H1 (cell line): ENCODE measurements at regions not wholly inside any gene's neighbourhood (a gene's known extent, or its start where the extent isn't known, plus 50 kb on each side); places are given as distances from the start of the nearest gene placed in this dataset.

Experiments
- CTCF ChIA-PET: fragments of 300-600 bp; sonication (Branson Sonifier 250); formaldehyde crosslinking; loops from one replicate; lab custom pipeline; 2021; ENCODE audit not compliant: partially characterized antibody; lab: Charles Lee
- POLR2A ChIA-PET: fragments of 300-600 bp; sonication (Branson Sonifier 250); formaldehyde crosslinking; loops from one replicate; lab custom pipeline; 2021; ENCODE audit warnings: inconsistent platforms; ENCODE audit not compliant: partially characterized antibody; lab: Charles Lee
- DNase-seq, 2 experiments: peaks; one replicate each; pipeline versions ENCODE4 v3.0.0 to v3.0.0-alpha.2; 2010 to 2022; ENCODE audit warnings: low spot score in 2 of 2, low read depth in 1 of 2, mixed read lengths in 1 of 2
- FAIRE-seq: peaks from 2 replicates; lab custom pipeline; 2011; peaks lifted over from hg19 to GRCh38; lab: Jason Lieb, UNC
- H2AFZ ChIP-seq: 2 replicates; pipeline ENCODE4 v1.8.1; 2012; ENCODE audit warnings: low read length, inconsistent platforms
- H2AK5ac ChIP-seq: 2 replicates; pipeline ENCODE4 v1.6.1; 2013; ENCODE audit warnings: low read depth, low read length
- H2BK120ac ChIP-seq: replicated peaks from 2 replicates; pipeline ENCODE3; 2013; ENCODE audit warnings: low read depth, low read length, inconsistent platforms
- H2BK12ac ChIP-seq: 2 replicates; pipeline ENCODE4 v1.6.1; 2013; ENCODE audit warnings: low read depth, low read length
- H2BK15ac ChIP-seq: 2 replicates; pipeline ENCODE4 v1.6.1; 2013; ENCODE audit warnings: low read length
- H2BK20ac ChIP-seq: 2 replicates; pipeline ENCODE4 v1.6.1; 2013; ENCODE audit warnings: low read length
- H2BK5ac ChIP-seq: 2 replicates; pipeline ENCODE4 v1.6.1; 2013; ENCODE audit warnings: low read depth, low read length
- H3K14ac ChIP-seq: 2 replicates; pipeline ENCODE4 v1.6.1; 2013; ENCODE audit warnings: inconsistent platforms; ENCODE audit not compliant: insufficient read length
- H3K18ac ChIP-seq: 2 replicates; pipeline ENCODE4 v1.6.1; 2013; ENCODE audit warnings: low read length; ENCODE audit errors: extremely low read depth
- H3K23ac ChIP-seq: 2 replicates; pipeline ENCODE4 v1.6.1; 2013; ENCODE audit warnings: inconsistent platforms; ENCODE audit not compliant: insufficient read length
- H3K23me2 ChIP-seq: 2 replicates; pipeline ENCODE4 v1.6.1; 2013; ENCODE audit warnings: low read depth, low read length
- H3K27ac ChIP-seq: 2 replicates; pipeline ENCODE4 v1.6.1; 2011; ENCODE audit warnings: low read depth, low read length, inconsistent platforms
- H3K27me3 ChIP-seq, 4 experiments: replicated peaks in 1 of 4; 1 replicate in 1 of 4; 2 replicates in 3 of 4; pipeline versions ENCODE4 v1.6.1 to v1.8.1; 2011 to 2013; ENCODE audit warnings: low read length in 3 of 4, mild to moderate bottlenecking in 3 of 4, inconsistent platforms in 2 of 4, mixed read lengths in 2 of 4, moderate library complexity in 1 of 4; ENCODE audit not compliant: control insufficient read depth in 3 of 4, insufficient read depth in 3 of 4; ENCODE audit errors: extremely low read depth in 1 of 4
- H3K36me3 ChIP-seq, 4 experiments: 2 replicates each; pipeline versions ENCODE4 v1.6.1 to v1.8.1; 2011 to 2013; ENCODE audit warnings: mild to moderate bottlenecking in 4 of 4, low read length in 3 of 4, moderate library complexity in 2 of 4, control low read depth in 1 of 4, inconsistent platforms in 1 of 4; ENCODE audit not compliant: insufficient read depth in 4 of 4, control insufficient read depth in 2 of 4
- H3K4ac ChIP-seq: replicated peaks from 2 replicates; pipeline ENCODE3; 2013; ENCODE audit warnings: low read length, low read depth, mixed read lengths, inconsistent platforms; ENCODE audit not compliant: insufficient read length
- H3K4me1 ChIP-seq, 4 experiments: replicated peaks in 1 of 4; 1 replicate in 1 of 4; 2 replicates in 3 of 4; pipeline versions ENCODE4 v1.6.1 to v1.8.1; 2011 to 2013; ENCODE audit warnings: low read length in 3 of 4, inconsistent platforms in 2 of 4, mixed read lengths in 1 of 4; ENCODE audit not compliant: insufficient read depth in 4 of 4, control insufficient read depth in 3 of 4
- H3K4me2 ChIP-seq, 2 experiments: 2 replicates each; pipeline versions ENCODE4 v1.6.1 to v1.8.1; 2011 to 2013; ENCODE audit warnings: low read depth in 2 of 2, low read length in 2 of 2, control low read depth in 1 of 2, inconsistent platforms in 1 of 2, mild to moderate bottlenecking in 1 of 2; ENCODE audit not compliant: insufficient read depth in 1 of 2
- H3K4me3 ChIP-seq, 4 experiments: fragments of 200-600, 300-600 bp in 1 of 4; sonication (generic), shearing (Covaris generic), sonication (Bioruptor Twin) in 1 of 4; 2 replicates each; pipeline versions ENCODE4 v1.5.1 to v1.8.1; 2011 to 2016; ENCODE audit warnings: low read length in 4 of 4, low read depth in 3 of 4, control low read depth in 2 of 4, inconsistent platforms in 2 of 4, mild to moderate bottlenecking in 2 of 4, mixed read lengths in 1 of 4, moderate library complexity in 1 of 4; ENCODE audit not compliant: insufficient read depth in 2 of 4; ENCODE audit errors: extremely low read depth in 1 of 4
- H3K56ac ChIP-seq: replicated peaks from 2 replicates; pipeline ENCODE3; 2013; ENCODE audit warnings: low read depth, mild to moderate bottlenecking, mixed read lengths, low read length, inconsistent platforms; ENCODE audit not compliant: insufficient read length
- H3K79me1 ChIP-seq: 2 replicates; pipeline ENCODE4 v1.6.1; 2013; ENCODE audit warnings: low read depth, low read length, control low read depth
- H3K79me2 ChIP-seq, 2 experiments: 2 replicates each; pipeline versions ENCODE4 v1.6.1 to v1.8.1; 2012 to 2013; ENCODE audit warnings: low read length in 2 of 2, mild to moderate bottlenecking in 2 of 2, inconsistent platforms in 1 of 2; ENCODE audit not compliant: insufficient read depth in 2 of 2, control insufficient read depth in 1 of 2
- H3K9ac ChIP-seq, 4 experiments: replicated peaks in 1 of 4; 1 replicate in 1 of 4; 2 replicates in 3 of 4; pipeline versions ENCODE4 v1.6.1 to v1.8.1; 2011 to 2013; ENCODE audit warnings: low read depth in 3 of 4, low read length in 3 of 4, control low read depth in 2 of 4, mild to moderate bottlenecking in 2 of 4, moderate library complexity in 2 of 4, inconsistent platforms in 1 of 4; ENCODE audit errors: extremely low read depth in 1 of 4
- H3K9me3 ChIP-seq, 2 experiments: 2 replicates each; pipeline versions ENCODE4 v1.6.1 to v1.8.1; 2012 to 2013; ENCODE audit warnings: mild to moderate bottlenecking in 2 of 2, moderate library complexity in 2 of 2, control low read depth in 1 of 2, inconsistent platforms in 1 of 2, low read depth in 1 of 2, low read length in 1 of 2, mixed read lengths in 1 of 2; ENCODE audit not compliant: insufficient read depth in 2 of 2
- H4K20me1 ChIP-seq, 2 experiments: replicated peaks in 1 of 2; 2 replicates each; pipeline versions ENCODE3 to v1.8.1; 2011 to 2013; ENCODE audit warnings: inconsistent platforms in 2 of 2, low read length in 2 of 2, mild to moderate bottlenecking in 1 of 2; ENCODE audit not compliant: insufficient read depth in 2 of 2, control insufficient read depth in 1 of 2
- H4K5ac ChIP-seq: 2 replicates; pipeline ENCODE4 v1.6.1; 2013; ENCODE audit warnings: low read length, low read depth, mixed read lengths, inconsistent platforms; ENCODE audit not compliant: insufficient read length
- H4K8ac ChIP-seq: 2 replicates; pipeline ENCODE4 v1.8.0; 2013; ENCODE audit warnings: mild to moderate bottlenecking, moderate library complexity, low read length, inconsistent platforms; ENCODE audit not compliant: insufficient read depth; ENCODE audit errors: extremely low read depth
- H4K91ac ChIP-seq: replicated peaks from 2 replicates; pipeline ENCODE3; 2013; ENCODE audit warnings: low read length, mixed read lengths, inconsistent platforms; ENCODE audit not compliant: insufficient read length
- ASH2L ChIP-seq: fragments of 200-600, 300-600 bp; sonication (generic); IDR thresholded peaks from one replicate; pipeline ENCODE4 v1.7.1; 2017; ENCODE audit warnings: low read length
- BRCA1 ChIP-seq: IDR thresholded peaks from 2 replicates; pipeline ENCODE4 v1.6.1; 2012; ENCODE audit warnings: low read depth, low read length, improper control_type of control experiment
- E2F6 ChIP-seq: IDR thresholded peaks from 2 replicates; pipeline ENCODE4 v1.6.1; 2012; ENCODE audit warnings: inconsistent platforms
- FOSL1 ChIP-seq: IDR thresholded peaks from 2 replicates; pipeline ENCODE4 v1.6.1; 2011; ENCODE audit warnings: mild to moderate bottlenecking, low read depth, low read length, moderate library complexity; ENCODE audit not compliant: insufficient read depth
- GABPA ChIP-seq: IDR thresholded peaks from 2 replicates; pipeline ENCODE4 v1.6.1; 2011; ENCODE audit warnings: mild to moderate bottlenecking, low read length, moderate library complexity, borderline replicate concordance; ENCODE audit not compliant: insufficient read depth
- GTF2F1 ChIP-seq: IDR thresholded peaks from 2 replicates; pipeline ENCODE4 v1.6.1; 2012; ENCODE audit warnings: low read depth, low read length, improper control_type of control experiment, borderline replicate concordance
- JUND ChIP-seq: IDR thresholded peaks from 2 replicates; pipeline ENCODE4 v1.6.1; 2011; ENCODE audit warnings: mild to moderate bottlenecking, improper control_type of control experiment, low read length
- KDM1A ChIP-seq: fragments of 200-600, 300-600 bp; sonication (generic); IDR thresholded peaks from 2 replicates; pipeline ENCODE4 v1.7.1; 2016; ENCODE audit warnings: mild to moderate bottlenecking, low read length, borderline replicate concordance
- KDM4A ChIP-seq: IDR thresholded peaks from one replicate; pipeline ENCODE4 v1.7.1; 2012; ENCODE audit warnings: low read depth, mild to moderate bottlenecking, moderate library complexity, low read length, inconsistent platforms; ENCODE audit not compliant: severe bottlenecking
- RBBP5 ChIP-seq: IDR thresholded peaks from 2 replicates; pipeline ENCODE4 v1.7.1; 2012; ENCODE audit warnings: low read depth, mild to moderate bottlenecking, inconsistent platforms, low read length, moderate library complexity, borderline replicate concordance
- RXRA ChIP-seq: IDR thresholded peaks from 2 replicates; pipeline ENCODE4 v1.6.1; 2011; ENCODE audit warnings: low read depth, mild to moderate bottlenecking, low read length, moderate library complexity; ENCODE audit not compliant: insufficient read depth
- SIN3A ChIP-seq, 2 experiments: IDR thresholded peaks in 1 of 2; conservative IDR thresholded peaks in 1 of 2; 2 replicates each; pipeline ENCODE4 v1.6.1; 2011 to 2012; ENCODE audit warnings: low read length in 2 of 2, improper control_type of control experiment in 1 of 2, low read depth in 1 of 2, mild to moderate bottlenecking in 1 of 2
- SIX5 ChIP-seq: IDR thresholded peaks from 2 replicates; pipeline ENCODE4 v1.6.1; 2011; ENCODE audit warnings: mild to moderate bottlenecking, low read depth, low read length
- TBP ChIP-seq: IDR thresholded peaks from 2 replicates; pipeline ENCODE4 v1.6.1; 2011; ENCODE audit warnings: low read depth, low read length, improper control_type of control experiment
- WGBS, 2 experiments: shearing (Covaris generic) in 1 of 2; methylation state at CpG; one replicate each; pipeline versions ENCODE4 v1.1.6 to v1.1.7; 2013 to 2015; ENCODE audit warnings: low lambda C conversion rate in 2 of 2, mixed read lengths in 2 of 2, inconsistent platforms in 1 of 2, low coverage in 1 of 2, missing lambda C conversion rate in 1 of 2; ENCODE audit not compliant: insufficient replicate concordance in 2 of 2, insufficient coverage in 1 of 2, insufficient read length in 1 of 2; ENCODE audit errors: extremely low coverage in 1 of 2, missing lambda C conversion rate in 1 of 2; 5-methylcytosine and 5-hydroxymethylcytosine counted together

- no peaks in the 10 kb centered on the region for H3K4me1 ChIP-seq
- CTCF ChIA-PET: no interaction called here
- H3K4me3 ChIP-seq: no peak overlapping the region
- no peak for TF ChIP-seq SIX5
- TF ChIP-seq SIN3A (conservative IDR thresholded peaks at IDR 0.05 in 1 of 2, IDR thresholded peaks at IDR 0.05 in 1 of 2; ENCODE audit: low read depth in 1 of 2, low read length in 2 of 2): no peak
- TF ChIP-seq RBBP5: no peak
- TF ChIP-seq TBP: no peak
- TF ChIP-seq ASH2L: no peak
- no peak for TF ChIP-seq JUND
- no peak for TF ChIP-seq KDM4A
- no peak for TF ChIP-seq GTF2F1
- no peak for TF ChIP-seq GABPA
- no peak for TF ChIP-seq KDM1A
- TF ChIP-seq RXRA: no peak
- no peak for TF ChIP-seq E2F6
- TF ChIP-seq FOSL1: no peak
- no peak for TF ChIP-seq BRCA1
These were observed 238.7 kb downstream of the ATXN7L3B start for GRCh38 chr12:74776378-74776777.

More at GRCh38 chr12:74776378-74776777, 238.7 kb downstream of the ATXN7L3B start:
- no peak overlapping the region for H3K9ac ChIP-seq
- FAIRE-seq (no peak), DNase-seq (no peak)
- no peak overlapping the region for H3K18ac ChIP-seq
- H2BK120ac ChIP-seq: no peak overlapping the region
- no peak overlapping the region for H3K56ac ChIP-seq
- no peaks in the 10 kb centered on the region for H3K36me3 ChIP-seq
- no peak overlapping the region for H3K27ac ChIP-seq
- H4K5ac ChIP-seq: no peak overlapping the region
- no peak overlapping the region for H2BK12ac ChIP-seq
- H4K91ac ChIP-seq: no peak overlapping the region
- no peak overlapping the region for H2AFZ ChIP-seq
- no peak overlapping the region for H3K4ac ChIP-seq
- H3K14ac ChIP-seq: no peak overlapping the region
- no peak overlapping the region for H2AK5ac ChIP-seq
- POLR2A ChIA-PET: no interaction called here
- H3K79me2 ChIP-seq: no peaks in the 10 kb centered on the region
- no peaks in the 10 kb centered on the region for H3K27me3 ChIP-seq
- no peak overlapping the region for H3K4me2 ChIP-seq
- no peak overlapping the region for H3K23ac ChIP-seq
- no peak overlapping the region for H2BK5ac ChIP-seq
- no peaks in the 10 kb centered on the region for H4K20me1 ChIP-seq
- no peak overlapping the region for H2BK15ac ChIP-seq
- H2BK20ac ChIP-seq: no peak overlapping the region
- H3K79me1 ChIP-seq: no peaks in the 10 kb centered on the region
- H4K8ac ChIP-seq: no peak overlapping the region
- WGBS, 2 experiments: 92% methylated on average over 7 of the region's 7 CpGs; no CpG with 5 or more reads in 1 of the 2 experiments
- no peaks in the 10 kb centered on the region for H3K9me3 ChIP-seq
- H3K23me2 ChIP-seq: no peaks in the 10 kb centered on the region
